AG08395 (cell line): ENCODE measurements at regions not wholly inside any gene's neighbourhood (a gene's known extent, or its start where the extent isn't known, plus 50 kb on each side); places are given as distances from the start of the nearest gene placed in this dataset.

Experiments
- DNase-seq: peaks from one replicate; pipeline ENCODE4 v3.0.0; 2012; ENCODE audit warnings: mixed read lengths, low spot score

- no peak for DNase-seq
These were observed 98.4 kb downstream of the EFNB1 start for GRCh38 chrX:68927178-68927577.

- no peak for DNase-seq
These were observed 94.3 kb downstream of the EFNB1 start for GRCh38 chrX:68923147-68923546.

GRCh38 chrX:68922013-68922412, 93.2 kb downstream of the EFNB1 start:
- no peak for DNase-seq

GRCh38 chrX:68920561-68920960, 91.7 kb downstream of the EFNB1 start:
- DNase-seq: no peak

- no peak for DNase-seq
These were observed 90.9 kb downstream of the EFNB1 start for GRCh38 chrX:68919707-68920106.

- DNase-seq: no peak
These were observed 89.4 kb downstream of the EFNB1 start for GRCh38 chrX:68918202-68918601.

- no peak for DNase-seq
These were observed 89.0 kb downstream of the EFNB1 start for GRCh38 chrX:68917799-68918198.

GRCh38 chrX:68916891-68917290, 88.1 kb downstream of the EFNB1 start:
- no peak for DNase-seq

- no peak for DNase-seq
These were observed 87.0 kb downstream of the EFNB1 start for GRCh38 chrX:68915778-68916177.

GRCh38 chrX:68914479-68914946, 85.7 kb downstream of the EFNB1 start:
- no peak for DNase-seq

GRCh38 chrX:68913249-68913547, 84.4 kb downstream of the EFNB1 start:
- no peak for DNase-seq

GRCh38 chrX:68912113-68912512, 83.3 kb downstream of the EFNB1 start:
- no peak for DNase-seq

GRCh38 chrX:68910731-68911428, 82.1 kb downstream of the EFNB1 start:
- DNase-seq: no peak

- DNase-seq: no peak
These were observed 81.1 kb downstream of the EFNB1 start for GRCh38 chrX:68909945-68910344.

- DNase-seq: no peak
These were observed 79.2 kb downstream of the EFNB1 start for GRCh38 chrX:68908071-68908470.

- DNase-seq: no peak
These were observed 74.1 kb downstream of the EFNB1 start for GRCh38 chrX:68902706-68903504.

GRCh38 chrX:68901519-68901918, 72.7 kb downstream of the EFNB1 start:
- DNase-seq: no peak

- no peak for DNase-seq
These were observed 69.8 kb downstream of the EFNB1 start for GRCh38 chrX:68898598-68898997.

- DNase-seq: no peak
These were observed 68.5 kb downstream of the EFNB1 start for GRCh38 chrX:68897118-68897945.

GRCh38 chrX:68896581-68896980, 67.8 kb downstream of the EFNB1 start:
- no peak for DNase-seq

GRCh38 chrX:68895778-68896177, 67.0 kb downstream of the EFNB1 start:
- no peak for DNase-seq

GRCh38 chrX:68895341-68895755, 66.5 kb downstream of the EFNB1 start:
- DNase-seq: no peak
